Astrocyte (in vitro differentiated cells and primary cell): ENCODE measurements at regions not wholly inside any gene's neighbourhood (a gene's known extent, or its start where the extent isn't known, plus 50 kb on each side); places are given as distances from the start of the nearest gene placed in this dataset.

ENCODE experiments used
- DNase-seq: peaks from one replicate; pipeline ENCODE4 v3.0.0-alpha.2; 2010; ENCODE audit warnings: low read depth
- FAIRE-seq: peaks from 2 replicates; lab custom pipeline; 2011; peaks lifted over from hg19 to GRCh38; lab: Jason Lieb, UNC
- H2AFZ ChIP-seq: 2 replicates; pipeline ENCODE4 v1.6.0; 2012; ENCODE audit warnings: low read depth, low read length, inconsistent platforms
- H3K27ac ChIP-seq: 2 replicates; pipeline ENCODE4 v1.5.1; 2011; ENCODE audit warnings: low read depth, low read length, inconsistent platforms
- H3K27me3 ChIP-seq: 2 replicates; pipeline ENCODE4 v1.6.0; 2011; ENCODE audit warnings: low read length, inconsistent platforms; ENCODE audit not compliant: insufficient read depth
- H3K36me3 ChIP-seq: 2 replicates; pipeline ENCODE4 v1.5.1; 2011; ENCODE audit warnings: low read length, inconsistent platforms; ENCODE audit not compliant: insufficient read depth
- H3K4me1 ChIP-seq: 2 replicates; pipeline ENCODE4 v1.5.1; 2011; ENCODE audit warnings: low read length, inconsistent platforms; ENCODE audit not compliant: insufficient read depth
- H3K4me2 ChIP-seq: 2 replicates; pipeline ENCODE4 v1.6.0; 2012; ENCODE audit warnings: low read length, inconsistent platforms
- H3K4me3 ChIP-seq: 2 replicates; pipeline ENCODE4 v1.5.1; 2011; ENCODE audit warnings: low read depth, mild to moderate bottlenecking, low read length, inconsistent platforms; ENCODE audit not compliant: insufficient read depth
- H3K79me2 ChIP-seq: 2 replicates; pipeline ENCODE4 v1.6.0; 2012; ENCODE audit warnings: mild to moderate bottlenecking, low read length, inconsistent platforms; ENCODE audit not compliant: insufficient read depth
- H3K9ac ChIP-seq: 2 replicates; pipeline ENCODE4 v1.6.0; 2012; ENCODE audit warnings: mild to moderate bottlenecking, low read length, inconsistent platforms
- H3K9me3 ChIP-seq: 2 replicates; pipeline ENCODE4 v1.5.1; 2012; ENCODE audit warnings: low read depth, mild to moderate bottlenecking, low read length, inconsistent platforms; ENCODE audit not compliant: insufficient read depth
- H4K20me1 ChIP-seq: 2 replicates; pipeline ENCODE4 v1.6.0; 2012; ENCODE audit warnings: low read length, inconsistent platforms; ENCODE audit not compliant: insufficient read depth
- H3K27ac Mint-ChIP-seq: one replicate; pipeline ENCODE4 v1.8.0; 2021; ENCODE audit warnings: mild to moderate bottlenecking, mixed read lengths; ENCODE audit not compliant: unreplicated experiment
- H3K27me3 Mint-ChIP-seq: one replicate; pipeline ENCODE4 v1.8.0; 2021; ENCODE audit warnings: low read depth, mixed read lengths; ENCODE audit not compliant: unreplicated experiment
- H3K36me3 Mint-ChIP-seq: one replicate; pipeline ENCODE4 v1.8.0; 2021; ENCODE audit warnings: low read depth, mixed read lengths; ENCODE audit not compliant: unreplicated experiment
- H3K4me1 Mint-ChIP-seq: one replicate; pipeline ENCODE4 v1.8.0; 2021; ENCODE audit warnings: low read depth, mixed read lengths; ENCODE audit not compliant: unreplicated experiment
- H3K4me3 Mint-ChIP-seq: one replicate; pipeline ENCODE4 v1.8.0; 2021; ENCODE audit warnings: mild to moderate bottlenecking, moderate library complexity, mixed read lengths; ENCODE audit not compliant: unreplicated experiment
- H3K9me3 Mint-ChIP-seq: one replicate; pipeline ENCODE4 v1.8.0; 2021; ENCODE audit warnings: mild to moderate bottlenecking, mixed read lengths; ENCODE audit not compliant: unreplicated experiment
- CTCF ChIP-seq: IDR thresholded peaks from 2 replicates; pipeline ENCODE4 v1.5.1; 2011; ENCODE audit warnings: low read depth, mild to moderate bottlenecking, inconsistent platforms, low read length, moderate library complexity; ENCODE audit not compliant: insufficient read depth
- EZH2 ChIP-seq: IDR thresholded peaks from 2 replicates; pipeline ENCODE4 v1.6.1; 2012; ENCODE audit warnings: mild to moderate bottlenecking, low read length, inconsistent platforms; ENCODE audit not compliant: insufficient read depth

GRCh38 chr5:27832886-27833285 is 794.5 kb upstream of the CDH9 start:
- peaks cover 7% of the 10 kb centered on the region for H3K4me1 Mint-ChIP-seq
- H3K9me3 ChIP-seq = no peaks in the 10 kb centered on the region
- H3K4me2 ChIP-seq = no peak overlapping the region
- H3K4me3 Mint-ChIP-seq = no peak overlapping the region
- no peak overlapping the region for H3K27ac Mint-ChIP-seq
- TF ChIP-seq CTCF (no peak), EZH2 (no peak)
- H3K9me3 Mint-ChIP-seq = peaks cover 4% of the 10 kb centered on the region
- DNase-seq (no peak), FAIRE-seq (no peak)
- H3K9ac ChIP-seq = no peak overlapping the region
- H3K27me3 Mint-ChIP-seq = no peaks in the 10 kb centered on the region
- H2AFZ ChIP-seq = no peak overlapping the region
- no peaks in the 10 kb centered on the region for H4K20me1 ChIP-seq
- no peaks in the 10 kb centered on the region for H3K4me1 ChIP-seq
- H3K27ac ChIP-seq = no peak overlapping the region
- no peaks in the 10 kb centered on the region for H3K36me3 ChIP-seq
- H3K79me2 ChIP-seq = no peaks in the 10 kb centered on the region
- no peaks in the 10 kb centered on the region for H3K27me3 ChIP-seq
- no peak overlapping the region for H3K4me3 ChIP-seq
- H3K36me3 Mint-ChIP-seq = no peaks in the 10 kb centered on the region

- Histone ChIP-seq H3K4me2 (no peak overlapping the region), H3K9me3 (no peaks in the 10 kb centered on the region), H3K27me3 (no peaks in the 10 kb centered on the region), H3K4me1 (no peaks in the 10 kb centered on the region), H3K9ac (no peak overlapping the region), H2AFZ (no peak overlapping the region), H3K36me3 (no peaks in the 10 kb centered on the region), H3K79me2 (no peaks in the 10 kb centered on the region), H3K4me3 (no peak overlapping the region), H4K20me1 (no peaks in the 10 kb centered on the region), H3K27ac (no peak overlapping the region)
- FAIRE-seq (no peak), DNase-seq (peak; percentile 45)
- Mint-ChIP-seq H3K9me3 (no peaks in the 10 kb centered on the region), H3K4me1 (peaks cover 7% of the 10 kb centered on the region), H3K4me3 (no peak overlapping the region), H3K36me3 (no peaks in the 10 kb centered on the region), H3K27ac (peak overlapping the region; percentile 81), H3K27me3 (no peaks in the 10 kb centered on the region)
- TF ChIP-seq EZH2 = no peak
- no peak for TF ChIP-seq CTCF
Measured at GRCh38 chr5:27830546-27830945, 792.2 kb upstream of the CDH9 start.

GRCh38 chr5:27821681-27822080 is 783.3 kb upstream of the CDH9 start:
- no peak for DNase-seq
- FAIRE-seq = no peak
- TF ChIP-seq CTCF (no peak), EZH2 (no peak)
- H3K9me3 ChIP-seq = no peaks in the 10 kb centered on the region
- no peak overlapping the region for H3K9ac ChIP-seq
- H3K4me3 Mint-ChIP-seq = no peak overlapping the region
- H3K79me2 ChIP-seq = no peaks in the 10 kb centered on the region
- H3K9me3 Mint-ChIP-seq = no peaks in the 10 kb centered on the region
- H3K27ac ChIP-seq = no peak overlapping the region
- H3K4me1 Mint-ChIP-seq = peaks cover 14% of the 10 kb centered on the region
- H3K4me2 ChIP-seq = no peak overlapping the region
- H3K27me3 ChIP-seq = no peaks in the 10 kb centered on the region
- H3K27ac Mint-ChIP-seq = no peak overlapping the region
- no peak overlapping the region for H2AFZ ChIP-seq
- H3K4me3 ChIP-seq = no peak overlapping the region
- H3K4me1 ChIP-seq = no peaks in the 10 kb centered on the region
- H4K20me1 ChIP-seq = no peaks in the 10 kb centered on the region
- no peaks in the 10 kb centered on the region for H3K36me3 Mint-ChIP-seq
- no peaks in the 10 kb centered on the region for H3K27me3 Mint-ChIP-seq
- H3K36me3 ChIP-seq = no peaks in the 10 kb centered on the region
